HAP-1 (cell line): ENCODE measurements at regions not wholly inside any gene's neighbourhood (a gene's known extent, or its start where the extent isn't known, plus 50 kb on each side); places are given as distances from the start of the nearest gene placed in this dataset.

Source experiments
- DNase-seq, 2 experiments: peaks; one replicate each; pipeline ENCODE4 v3.0.0-alpha.2; 2016 to 2020; ENCODE audit warnings: low spot score in 2 of 2
- H3K27me3 ChIP-seq: fragments of 250-450 bp; sonication (Bioruptor Pico); 2 replicates; pipeline ENCODE4 v1.5.1; 2020; ENCODE audit warnings: low read depth, mild to moderate bottlenecking, moderate library complexity
- H3K36me3 ChIP-seq: fragments of 250-450 bp; sonication (Bioruptor Pico); replicated peaks from 2 replicates; pipeline ENCODE4 v1.5.1; 2020; ENCODE audit warnings: mild to moderate bottlenecking
- H3K4me1 ChIP-seq: fragments of 250-450 bp; sonication (Bioruptor Pico); 2 replicates; pipeline ENCODE4 v1.5.1; 2020; ENCODE audit warnings: mild to moderate bottlenecking
- H3K4me3 ChIP-seq: fragments of 250-450 bp; sonication (Bioruptor Pico); 2 replicates; pipeline ENCODE4 v1.5.1; 2020; ENCODE audit warnings: mild to moderate bottlenecking, moderate library complexity
- H3K9me3 ChIP-seq: fragments of 250-450 bp; sonication (Bioruptor Pico); 2 replicates; pipeline ENCODE4 v1.5.1; 2020; ENCODE audit warnings: mild to moderate bottlenecking, moderate library complexity
- in situ Hi-C: fragments of 300-500 bp; cut with MboI; formaldehyde crosslinking; loops from 3 replicates; pipeline ENCODE4 v1.14.3; 2020; ENCODE audit warnings: low sequenced_read_pairs, inconsistent platforms, mixed read lengths

GRCh38 chr1:84743896-84744295, 53.6 kb upstream of the SSX2IP start:
- Histone ChIP-seq H3K4me3 (no peak overlapping the region), H3K4me1 (no peaks in the 10 kb centered on the region), H3K27me3 (no peaks in the 10 kb centered on the region), H3K9me3 (no peaks in the 10 kb centered on the region), H3K36me3 (no peaks in the 10 kb centered on the region)
- in situ Hi-C loops: loop anchor here (10.0 kb wide), 1 partner anchor 79 kb away; no protein-coding TSS in a partner anchor
- DNase-seq: no peak

GRCh38 chr1:84742653-84743052, 52.4 kb upstream of the SSX2IP start:
- Histone ChIP-seq H3K27me3 (no peaks in the 10 kb centered on the region), H3K36me3 (no peaks in the 10 kb centered on the region), H3K9me3 (no peaks in the 10 kb centered on the region), H3K4me1 (no peaks in the 10 kb centered on the region), H3K4me3 (no peak overlapping the region)
- no peak for DNase-seq
- in situ Hi-C loops: loop anchor here (10.0 kb wide), 1 partner anchor 78 kb away; no protein-coding TSS in a partner anchor

GRCh38 chr1:84740050-84740714, 49.9 kb upstream of the SSX2IP start:
- no peaks in the 10 kb centered on the region for H3K9me3 ChIP-seq
- DNase-seq: no peak
- H3K36me3 ChIP-seq: no peaks in the 10 kb centered on the region
- no peaks in the 10 kb centered on the region for H3K4me1 ChIP-seq
- no peaks in the 10 kb centered on the region for H3K27me3 ChIP-seq
- H3K4me3 ChIP-seq: no peak overlapping the region
- in situ Hi-C loops: loop anchor here (10.0 kb wide), 1 partner anchor 75 kb away; no protein-coding TSS in a partner anchor
